Astrocyte of the spinal cord (primary cell): ENCODE measurements at regions not wholly inside any gene's neighbourhood (a gene's known extent, or its start where the extent isn't known, plus 50 kb on each side); places are given as distances from the start of the nearest gene placed in this dataset.
"Not testable (repeated sequence)": the region's sequence is repeated elsewhere in the genome, so short reads cannot be mapped to it uniquely, and the experiment has no call there.

Experiments
- DNase-seq: peaks from one replicate; pipeline ENCODE4 v3.0.0; 2011; ENCODE audit warnings: low read depth, low spot score
- H3K4me3 ChIP-seq: 2 replicates; pipeline ENCODE4 v1.5.1; 2011; ENCODE audit warnings: low read depth, mild to moderate bottlenecking, low read length, moderate library complexity
- in situ Hi-C: cut with HindIII; loops from 2 replicates; pipeline ENCODE4 v1.10.0; 2017; ENCODE audit warnings: low sequenced_read_pairs
- TF ChIP-seq, protein P1 (sequence below): IDR thresholded peaks from 2 replicates; pipeline ENCODE4 v1.5.1; 2012; ENCODE audit warnings: low read depth, mild to moderate bottlenecking, low read length, inconsistent platforms

DNA sequence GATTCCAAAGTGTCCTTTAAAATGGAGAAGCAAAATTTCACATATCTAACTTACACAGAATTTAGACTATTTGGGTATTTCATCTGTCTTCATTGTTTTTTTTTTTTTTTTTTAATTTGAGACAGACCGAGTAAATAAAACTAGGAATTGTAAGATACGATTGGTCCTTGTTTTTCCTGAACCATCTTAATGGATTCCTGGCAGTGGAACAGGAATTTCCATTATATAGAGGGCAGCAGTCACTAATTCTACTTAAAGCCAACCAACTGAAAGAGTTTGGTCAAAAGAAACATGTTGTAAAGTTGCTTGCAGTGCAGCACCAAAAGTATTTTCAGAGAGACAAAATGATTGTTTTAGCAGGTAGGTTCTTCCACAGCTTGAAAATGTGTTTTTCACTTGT is 72.5 kb upstream of the HGF start:
- TF ChIP-seq, protein P1, sequence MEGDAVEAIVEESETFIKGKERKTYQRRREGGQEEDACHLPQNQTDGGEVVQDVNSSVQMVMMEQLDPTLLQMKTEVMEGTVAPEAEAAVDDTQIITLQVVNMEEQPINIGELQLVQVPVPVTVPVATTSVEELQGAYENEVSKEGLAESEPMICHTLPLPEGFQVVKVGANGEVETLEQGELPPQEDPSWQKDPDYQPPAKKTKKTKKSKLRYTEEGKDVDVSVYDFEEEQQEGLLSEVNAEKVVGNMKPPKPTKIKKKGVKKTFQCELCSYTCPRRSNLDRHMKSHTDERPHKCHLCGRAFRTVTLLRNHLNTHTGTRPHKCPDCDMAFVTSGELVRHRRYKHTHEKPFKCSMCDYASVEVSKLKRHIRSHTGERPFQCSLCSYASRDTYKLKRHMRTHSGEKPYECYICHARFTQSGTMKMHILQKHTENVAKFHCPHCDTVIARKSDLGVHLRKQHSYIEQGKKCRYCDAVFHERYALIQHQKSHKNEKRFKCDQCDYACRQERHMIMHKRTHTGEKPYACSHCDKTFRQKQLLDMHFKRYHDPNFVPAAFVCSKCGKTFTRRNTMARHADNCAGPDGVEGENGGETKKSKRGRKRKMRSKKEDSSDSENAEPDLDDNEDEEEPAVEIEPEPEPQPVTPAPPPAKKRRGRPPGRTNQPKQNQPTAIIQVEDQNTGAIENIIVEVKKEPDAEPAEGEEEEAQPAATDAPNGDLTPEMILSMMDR, result no peak
- in situ Hi-C loops, result no loop called here
- H3K4me3 ChIP-seq, result no peak overlapping the region
- DNase-seq, result no peak

DNA sequence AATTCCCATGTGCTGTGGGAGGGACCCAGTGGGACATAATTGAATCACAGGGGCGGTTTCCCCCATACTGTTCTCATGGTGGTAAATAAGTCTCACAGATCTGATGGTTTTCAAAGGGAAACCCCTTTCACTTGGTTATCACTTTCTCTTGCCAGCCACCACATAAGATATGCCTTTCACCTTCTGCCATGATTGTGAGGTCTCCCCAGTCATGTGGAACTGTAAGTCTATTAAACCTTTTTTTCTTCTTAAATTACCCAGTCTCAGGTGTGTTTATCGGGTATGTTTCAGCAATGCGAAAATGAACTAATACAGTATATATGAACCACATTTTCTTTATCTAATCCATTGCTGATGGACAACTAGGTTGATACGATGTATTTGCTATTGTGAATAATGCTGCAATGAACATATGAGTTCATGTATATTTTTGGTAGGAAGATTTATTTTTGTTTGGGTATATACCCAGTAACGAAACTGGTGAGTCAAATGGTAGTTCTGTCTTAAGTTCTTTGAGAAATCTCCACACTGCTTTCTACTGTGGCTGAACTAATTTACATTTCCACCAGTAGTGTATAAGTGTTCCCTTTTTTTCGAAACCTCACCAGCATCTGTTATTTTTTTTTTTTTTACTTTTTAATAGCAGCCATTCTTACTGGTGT is 70.0 kb upstream of the HGF start:
- DNase-seq, result no peak
- H3K4me3 ChIP-seq, result no peak overlapping the region
- in situ Hi-C loops, result no loop called here
- TF ChIP-seq, protein P1, result no peak

DNA sequence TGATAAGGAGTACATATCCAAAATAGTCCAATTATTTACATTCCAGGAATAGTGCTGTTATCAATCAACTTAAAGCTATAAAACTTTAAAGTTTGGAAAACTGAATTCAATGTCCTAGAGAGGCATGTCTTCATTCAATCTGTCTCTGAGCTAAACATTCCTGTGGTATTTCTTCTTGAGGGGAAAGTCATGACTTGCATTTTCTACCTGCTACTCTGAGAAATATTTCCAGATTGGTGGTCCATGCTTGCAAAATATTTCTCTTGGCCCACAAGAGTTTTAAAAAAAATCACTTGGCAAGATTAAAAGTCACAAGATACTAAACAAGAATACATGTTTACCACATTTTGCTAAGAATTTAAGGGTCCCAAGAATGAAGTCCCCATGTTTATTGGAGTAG is 63.6 kb upstream of the HGF start:
- peak; percentile 29 for DNase-seq
- no peak overlapping the region for H3K4me3 ChIP-seq
- TF ChIP-seq, protein P1, result no peak
- in situ Hi-C loops, result no loop called here

DNA sequence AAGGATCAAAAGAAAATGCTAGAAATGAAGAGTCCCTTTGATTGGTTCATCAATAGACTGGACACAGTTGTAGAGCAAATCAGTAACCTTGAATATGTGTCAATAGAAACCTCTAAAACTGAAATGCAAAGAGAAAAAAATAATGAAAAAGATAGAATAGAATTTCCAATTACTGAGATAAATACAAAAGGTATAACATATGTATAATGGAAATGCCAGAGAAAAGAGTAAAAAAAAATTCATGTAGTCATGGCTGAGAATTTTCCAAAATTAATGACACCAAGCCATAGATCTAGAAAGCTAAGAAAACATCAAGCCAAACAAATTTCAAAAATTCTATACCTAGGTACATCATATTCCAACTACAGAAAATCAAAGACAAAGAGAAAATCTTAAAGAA is 62.0 kb upstream of the HGF start:
- H3K4me3 ChIP-seq, result no peak overlapping the region
- in situ Hi-C loops, result no loop called here
- TF ChIP-seq, protein P1, result no peak
- peak; percentile 18 for DNase-seq

DNA sequence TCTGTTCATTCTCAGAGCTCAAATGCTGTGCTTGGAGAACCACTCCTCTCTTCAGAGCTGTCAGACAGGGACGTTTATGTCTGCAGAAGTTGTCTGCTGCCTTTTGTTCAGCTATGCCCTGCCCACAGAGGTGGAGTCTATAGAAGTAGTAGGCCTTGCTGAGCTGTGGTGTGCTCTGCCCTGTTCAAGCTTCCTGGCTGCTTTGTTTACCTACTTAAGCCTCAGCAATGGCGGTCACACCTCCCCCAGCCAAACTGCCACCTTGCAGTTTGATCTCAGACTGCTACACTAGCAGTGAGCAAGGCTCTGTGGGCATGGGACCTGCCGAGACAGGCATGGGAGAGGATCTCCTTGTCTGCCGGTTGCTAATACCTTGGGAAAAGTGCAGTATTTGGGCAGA is 59.7 kb upstream of the HGF start:
- DNase-seq, H3K4me3 ChIP-seq, in situ Hi-C loops: not testable (repeated sequence)

DNA sequence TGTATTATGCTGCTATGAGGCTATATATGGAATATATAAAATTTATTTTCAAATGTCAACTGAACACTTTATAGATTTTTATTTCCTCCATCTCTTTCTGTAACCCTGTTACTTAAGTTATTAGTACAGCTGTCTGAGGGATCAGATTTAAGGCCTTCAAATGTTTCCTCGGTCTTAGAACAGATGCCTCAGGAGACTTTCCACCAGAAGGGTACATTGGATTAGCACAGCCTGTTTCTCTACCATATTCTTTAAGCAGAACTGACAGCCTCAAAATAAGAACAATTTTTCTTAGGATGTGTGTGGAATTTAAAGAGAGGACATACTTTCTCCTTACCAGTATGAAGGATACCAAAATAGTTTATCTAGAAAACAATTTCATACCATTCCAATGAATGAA is 53.0 kb upstream of the HGF start:
- H3K4me3 ChIP-seq, result no peak overlapping the region
- in situ Hi-C loops, result no loop called here
- TF ChIP-seq, protein P1, result no peak
- no peak for DNase-seq

DNA sequence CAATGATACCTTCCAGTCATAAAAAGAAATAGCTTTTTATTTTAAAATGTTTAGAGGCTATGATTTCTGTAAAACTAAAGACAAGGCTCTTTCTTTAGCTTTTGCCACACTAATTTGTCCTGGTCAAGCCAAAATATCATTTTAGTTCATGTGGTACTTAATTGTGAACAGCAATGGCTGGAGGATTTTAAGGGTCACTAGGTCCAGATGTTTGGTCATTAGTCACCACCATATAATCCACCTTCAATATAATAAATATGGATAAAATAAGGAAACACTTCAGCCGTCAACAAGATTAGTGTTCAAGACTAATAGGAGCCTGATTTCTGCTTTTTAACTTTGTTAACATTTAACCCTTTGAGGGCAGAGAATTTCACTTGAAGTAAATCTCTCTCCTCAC is 50.0 kb upstream of the HGF start:
- H3K4me3 ChIP-seq, result no peak overlapping the region
- DNase-seq, result no peak
- in situ Hi-C loops, result no loop called here
- TF ChIP-seq, protein P1, result no peak
